NCI-H1092 (cell line): ENCODE measurements at regions not wholly inside any gene's neighbourhood (a gene's known extent, or its start where the extent isn't known, plus 50 kb on each side); places are given as distances from the start of the nearest gene placed in this dataset.

Experiments used
- DNase-seq: peaks from one replicate; lab custom pipeline; 2025; lab: John Stamatoyannopoulos, UW

DNA sequence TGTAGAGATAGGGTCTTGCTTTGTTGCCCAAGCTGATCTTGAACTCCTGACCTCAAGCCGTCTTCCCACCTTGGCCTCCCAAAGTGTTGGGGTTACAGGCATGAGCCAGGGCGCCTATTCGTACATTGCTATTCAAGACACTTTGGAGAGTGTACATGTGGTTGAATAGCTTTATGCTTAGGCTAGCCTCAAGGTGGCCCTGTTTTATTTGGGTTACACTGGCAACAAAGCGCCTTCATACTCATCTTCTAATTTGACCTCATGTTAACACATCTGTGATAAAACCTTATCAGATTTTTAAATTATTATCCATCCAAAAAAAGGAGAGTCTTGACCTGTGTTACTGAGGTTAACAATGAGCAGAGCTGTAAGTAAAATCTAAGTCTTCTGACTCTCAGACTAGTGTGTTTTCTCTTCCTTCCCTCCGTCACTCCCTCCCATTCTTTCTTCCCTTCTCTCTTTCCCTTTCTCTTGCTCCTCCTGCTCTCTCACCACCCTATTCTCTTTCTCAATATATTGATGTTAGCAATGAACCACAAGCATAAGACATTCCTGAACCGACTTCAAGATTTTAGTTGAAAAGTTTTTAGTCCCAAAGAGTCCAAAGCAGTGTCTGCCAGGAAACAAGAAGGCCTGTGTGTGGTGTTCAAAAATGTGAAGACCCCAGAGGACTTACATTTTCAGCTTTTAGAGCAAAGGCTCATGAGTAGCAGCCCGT, 603.7 kb upstream of the CFAP20DC start:
- DNase-seq: no peak

DNA sequence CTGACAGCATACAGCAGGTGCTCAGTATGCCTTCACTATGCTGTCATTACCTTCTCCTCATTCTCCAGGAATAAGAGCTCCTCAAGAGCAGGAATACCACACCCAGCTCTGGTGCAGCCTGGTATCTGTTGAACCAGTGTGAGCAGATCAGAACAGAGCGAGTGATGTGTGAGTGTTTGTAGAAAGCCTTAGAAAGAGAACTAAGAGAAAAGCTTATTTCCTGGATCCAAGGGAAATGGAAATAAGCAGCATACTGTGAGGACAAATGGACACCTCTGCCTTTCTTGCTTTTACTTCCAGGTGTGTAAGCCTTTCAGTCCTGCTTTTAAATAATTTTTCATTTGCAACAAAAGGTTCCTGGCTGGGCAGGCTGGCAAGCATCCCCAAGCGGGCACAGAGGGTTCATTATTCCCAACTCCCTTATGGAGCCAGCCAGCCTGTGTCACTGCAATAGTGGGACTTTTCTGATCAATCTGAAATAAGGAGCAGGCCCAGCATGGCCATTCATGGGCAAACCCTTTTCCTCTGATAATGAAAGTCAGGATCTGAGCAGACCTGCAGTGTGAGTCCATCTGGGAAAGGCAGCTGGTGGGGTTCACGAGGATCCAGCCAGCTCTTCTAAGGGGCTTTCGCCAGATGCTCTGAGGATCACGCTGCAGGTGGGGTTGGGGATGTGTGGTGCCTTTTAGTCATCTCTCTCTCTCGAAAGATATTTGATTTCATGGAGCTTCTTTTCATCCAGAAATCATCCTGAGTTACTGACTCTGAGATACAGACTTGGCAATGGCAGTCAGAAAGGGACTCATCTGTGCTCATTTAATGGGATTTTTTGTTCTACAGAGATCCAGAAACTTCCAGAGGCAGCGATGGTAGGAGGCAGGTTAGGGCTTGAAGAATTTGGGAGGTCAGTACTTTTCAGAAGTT, 594.9 kb upstream of the CFAP20DC start:
- no peak for DNase-seq

DNA sequence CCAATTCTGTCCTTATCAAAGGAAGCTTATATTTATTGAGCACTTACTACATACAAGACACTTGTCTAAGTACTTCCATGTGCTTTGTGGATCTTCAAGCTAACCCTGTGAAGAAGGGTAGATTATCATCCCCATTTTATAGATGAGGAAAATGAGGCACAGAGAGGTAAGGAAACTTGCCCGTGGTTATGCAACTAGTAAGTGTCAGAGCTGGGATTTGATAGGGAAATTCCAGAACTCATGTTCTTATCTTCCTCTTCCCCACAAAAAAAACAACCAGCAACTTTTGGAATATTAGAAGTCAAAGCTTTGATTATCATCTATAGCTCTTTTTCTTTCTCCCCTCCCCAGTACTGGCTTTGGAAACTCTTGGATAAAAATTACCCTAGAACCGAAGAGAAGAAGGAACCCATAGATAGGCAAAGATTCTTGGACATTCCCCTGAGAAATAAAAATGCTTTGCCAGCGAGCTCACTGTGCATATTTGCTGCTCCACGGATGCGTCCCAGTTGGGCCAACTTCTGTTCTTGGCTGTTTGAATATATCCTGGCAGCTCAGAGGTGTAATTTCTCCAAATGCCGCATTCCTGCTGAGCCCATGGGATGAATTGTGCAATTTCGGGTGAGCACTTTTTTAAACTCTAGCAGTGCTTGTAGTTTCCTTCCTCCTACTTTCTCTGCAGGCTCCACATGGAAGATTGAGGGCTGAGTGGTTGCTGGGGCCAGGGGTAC, 591.5 kb upstream of the CFAP20DC start:
- no peak for DNase-seq

DNA sequence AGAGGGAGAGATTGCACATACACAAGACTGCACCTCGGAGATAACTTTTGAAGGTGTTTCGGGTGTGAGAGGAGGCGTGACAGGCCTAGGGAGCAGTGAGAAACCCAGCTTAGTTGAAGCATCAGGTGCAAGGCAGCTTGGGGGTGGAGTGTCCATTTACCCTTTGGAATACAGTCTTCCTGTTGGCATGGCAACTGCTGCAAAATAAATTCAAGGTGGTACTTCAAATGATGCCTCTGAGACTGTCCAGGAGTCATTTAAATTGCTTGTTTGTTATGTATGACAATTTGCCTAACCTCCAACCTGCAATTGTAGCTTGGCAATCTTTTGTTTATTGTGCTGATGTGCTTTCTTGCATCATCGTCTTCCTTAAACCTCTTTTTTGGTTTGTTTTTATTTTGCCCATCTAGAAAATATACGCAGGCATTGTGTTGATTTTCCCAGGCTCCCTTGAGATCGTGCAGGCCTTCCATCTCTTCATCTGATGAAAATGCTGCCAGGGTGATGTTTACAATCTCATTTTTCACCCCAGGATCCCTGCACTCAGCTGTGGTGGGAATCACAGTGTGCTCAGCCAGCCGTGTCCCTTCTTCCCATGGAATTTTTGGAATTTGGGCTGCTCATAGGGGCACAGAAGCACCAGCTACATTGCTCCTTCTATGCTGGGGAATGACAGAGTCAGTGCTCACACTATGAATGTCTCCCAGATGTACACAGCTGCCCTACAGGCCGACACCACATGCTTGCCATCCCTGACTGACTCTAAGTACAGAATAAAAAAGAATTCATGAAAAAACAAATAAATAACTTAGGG, 583.1 kb upstream of the CFAP20DC start:
- no peak for DNase-seq

- no peak for DNase-seq
Measured at GRCh38 chr3:59631482-59631881, 581.7 kb upstream of the CFAP20DC start.

DNA sequence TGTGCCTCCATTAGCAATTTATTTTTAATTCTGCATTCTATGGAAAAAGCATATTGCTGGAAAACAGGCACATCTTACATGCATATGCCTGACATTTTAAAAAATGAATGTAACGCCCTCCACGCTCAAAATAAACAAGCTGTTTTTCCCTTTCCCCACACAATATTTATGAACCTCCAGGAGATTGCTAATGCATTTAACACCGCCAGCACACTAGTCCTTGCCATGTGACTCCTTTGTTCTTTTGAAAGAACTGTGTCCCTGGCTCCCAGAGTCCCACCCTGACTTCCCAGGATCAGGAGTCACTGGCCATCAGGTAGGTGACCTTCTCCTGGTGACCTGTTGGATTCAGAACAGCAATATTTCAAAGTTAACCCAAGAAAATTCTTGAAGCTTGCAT, 571.2 kb upstream of the CFAP20DC start:
- no peak for DNase-seq

DNA sequence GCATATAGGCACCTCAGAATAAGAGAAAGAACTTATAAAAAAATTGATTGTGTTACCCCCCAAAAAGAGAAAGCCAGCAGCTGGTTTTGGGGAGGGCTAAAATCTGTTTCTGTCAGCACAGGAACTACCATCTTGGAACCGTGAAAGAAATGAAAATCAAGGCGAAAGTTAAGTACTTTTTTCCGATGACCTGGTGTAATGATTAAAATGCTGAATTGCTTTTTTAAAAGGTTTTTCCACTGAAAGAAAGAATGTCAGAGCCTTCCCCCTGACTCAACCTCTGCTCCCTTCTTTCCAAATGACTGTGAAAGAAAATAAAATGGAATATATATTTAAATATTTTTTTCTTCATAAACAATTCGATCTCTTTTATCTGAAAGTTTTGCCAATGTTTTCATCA, 570.5 kb upstream of the CFAP20DC start:
- DNase-seq: no peak

GRCh38 chr3:59612444-59612715, 562.6 kb upstream of the CFAP20DC start:
- DNase-seq: no peak

GRCh38 chr3:59611649-59612443, 562.0 kb upstream of the CFAP20DC start:
- no peak for DNase-seq

- DNase-seq: peak; percentile 41
Measured at GRCh38 chr3:59609657-59610348, 560.0 kb upstream of the CFAP20DC start.

GRCh38 chr3:59608356-59608755, 558.5 kb upstream of the CFAP20DC start:
- peak; percentile 91 for DNase-seq

GRCh38 chr3:59607656-59608055, 557.8 kb upstream of the CFAP20DC start:
- DNase-seq: peak; percentile 44

DNA sequence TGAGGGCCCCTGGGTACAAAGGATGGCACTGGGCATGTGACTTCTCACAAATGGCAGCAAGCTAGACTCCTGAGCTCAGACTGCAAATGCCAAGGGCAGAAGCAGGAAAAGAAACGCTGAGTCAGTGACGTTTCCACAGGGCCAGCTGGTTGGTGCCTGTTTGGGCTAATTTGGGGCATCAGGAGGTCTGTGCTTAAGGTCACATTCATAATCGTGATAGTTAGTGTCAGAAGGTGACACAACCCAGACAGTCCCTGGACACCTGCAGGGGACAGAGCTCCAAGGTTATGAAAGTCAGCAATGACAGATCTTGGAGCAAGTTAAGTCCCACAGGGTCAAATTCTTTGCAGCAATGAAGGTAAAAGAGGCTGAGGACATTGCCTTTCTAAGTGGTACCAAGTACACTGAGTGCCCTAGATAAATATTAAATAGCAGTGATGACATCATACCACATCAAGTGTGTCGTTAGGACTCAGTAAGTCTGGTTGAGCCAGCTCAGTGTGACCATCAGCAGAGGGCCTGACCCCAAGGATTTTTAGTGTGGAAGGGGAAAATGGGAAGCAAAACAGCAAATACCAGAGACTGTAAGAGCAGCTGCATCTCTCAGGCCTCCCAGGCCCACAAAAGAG, 556.9 kb upstream of the CFAP20DC start:
- no peak for DNase-seq

- DNase-seq: no peak
Measured at GRCh38 chr3:59605944-59606534, 556.2 kb upstream of the CFAP20DC start.

GRCh38 chr3:59605318-59605717, 555.5 kb upstream of the CFAP20DC start:
- no peak for DNase-seq

DNA sequence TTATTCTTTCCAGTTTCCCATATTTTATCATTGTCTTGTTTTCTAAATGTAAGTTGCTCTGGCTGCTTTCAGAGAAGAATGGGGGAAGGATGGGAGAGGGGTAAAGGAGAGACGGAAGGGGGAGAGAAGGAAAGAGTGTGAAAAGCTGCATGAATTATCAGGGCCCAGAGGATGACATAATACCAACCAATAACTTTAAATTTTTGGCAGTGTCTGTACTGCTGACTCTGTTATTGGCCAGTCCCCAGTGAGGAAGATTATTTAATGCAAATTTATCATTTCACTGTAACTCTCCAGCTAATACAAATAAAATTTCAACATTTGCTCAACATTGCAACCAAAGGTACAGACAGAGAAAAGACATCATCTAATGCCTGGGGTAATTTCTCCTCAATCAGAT, 551.7 kb upstream of the CFAP20DC start:
- DNase-seq: no peak

DNA sequence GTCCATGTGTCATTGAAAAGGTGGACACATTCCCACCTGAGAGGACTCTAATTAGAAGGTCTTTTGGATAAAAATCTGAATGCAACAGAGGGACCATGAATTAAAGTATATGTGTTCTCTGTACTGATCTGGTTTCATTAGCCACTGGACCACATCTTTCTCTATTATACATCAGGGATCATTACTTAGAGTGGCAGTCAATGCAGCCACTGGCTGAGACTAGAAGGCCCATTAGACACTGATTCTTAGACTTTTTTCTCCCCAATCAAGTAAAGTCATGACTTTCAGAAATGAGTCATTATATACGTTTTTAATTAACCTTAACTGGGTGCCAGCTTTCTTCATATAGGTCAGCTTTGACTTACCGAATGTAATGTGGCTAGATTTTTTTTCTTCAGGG, 550.8 kb upstream of the CFAP20DC start:
- DNase-seq: no peak

DNA sequence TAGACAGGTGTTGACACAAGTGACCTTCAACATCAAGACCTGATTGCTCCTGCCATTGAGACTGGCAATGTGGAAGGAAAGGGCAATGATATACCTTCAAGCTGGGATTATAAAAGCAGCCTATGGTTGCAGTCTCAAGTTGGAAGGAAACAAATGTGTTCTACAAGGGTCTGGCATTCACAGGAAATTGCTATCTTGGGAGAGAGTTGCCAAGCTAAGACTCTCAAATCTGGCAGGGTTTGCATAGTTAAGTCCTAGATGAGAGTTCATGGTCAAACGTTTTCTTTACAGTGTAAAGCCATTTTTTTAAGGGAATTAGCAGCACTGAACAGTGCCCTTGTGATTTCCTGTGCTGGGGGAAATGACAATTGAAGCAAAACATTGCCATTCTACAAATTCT, 546.9 kb upstream of the CFAP20DC start:
- no peak for DNase-seq

DNA sequence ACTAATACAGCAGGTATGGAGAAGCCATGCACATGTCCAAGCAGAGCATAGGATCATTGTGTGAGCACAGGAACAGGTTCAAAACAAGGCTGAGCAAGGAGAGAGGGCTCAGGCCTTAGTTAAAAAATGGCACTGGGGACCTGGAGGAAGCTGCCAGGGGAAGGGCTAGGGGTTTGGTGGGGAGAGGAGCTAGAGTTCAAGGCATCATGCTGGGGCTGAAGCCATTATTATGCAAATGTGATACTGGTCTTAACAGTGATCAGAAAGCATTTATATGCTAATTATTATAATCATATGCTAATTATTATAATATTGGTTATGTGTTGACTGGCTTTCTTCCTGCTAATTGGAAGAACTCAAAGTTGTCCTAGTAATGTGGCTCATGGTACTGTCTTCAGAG, 546.0 kb upstream of the CFAP20DC start:
- no peak for DNase-seq

DNA sequence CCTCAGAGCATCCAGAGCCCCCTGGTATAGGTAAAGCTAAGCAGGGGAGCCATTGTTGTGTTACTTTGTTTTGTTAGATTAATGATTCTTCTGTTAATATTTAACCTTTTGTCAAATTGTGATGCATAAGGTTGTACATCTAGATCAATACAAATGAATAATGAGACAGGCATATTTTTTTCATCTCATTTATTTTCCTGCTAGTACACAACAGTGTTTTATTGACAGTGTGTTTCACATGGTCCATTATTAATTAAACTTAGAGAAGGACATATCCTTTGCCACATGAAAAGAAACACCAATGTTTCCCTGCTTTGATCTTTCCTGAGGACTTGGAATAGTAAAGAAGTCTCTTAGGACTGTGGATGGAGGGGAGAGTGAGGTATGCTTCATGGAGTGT, 543.6 kb upstream of the CFAP20DC start:
- DNase-seq: no peak
